Anterior cingulate cortex (tissue), 58 donors: ENCODE measurements at regions not wholly inside any gene's neighbourhood (a gene's known extent, or its start where the extent isn't known, plus 50 kb on each side); places are given as distances from the start of the nearest gene placed in this dataset.
A peak's percentile ranks its signal among the peaks of the same experiment; 100 is the strongest.
"Not testable (repeated sequence)": the region's sequence is repeated elsewhere in the genome, so short reads cannot be mapped to it uniquely, and the experiment has no call there.

ENCODE experiments used
- DNase-seq, 58 donors: peaks; one replicate each; lab custom pipeline; 2025; lab: John Stamatoyannopoulos, UW

DNA sequence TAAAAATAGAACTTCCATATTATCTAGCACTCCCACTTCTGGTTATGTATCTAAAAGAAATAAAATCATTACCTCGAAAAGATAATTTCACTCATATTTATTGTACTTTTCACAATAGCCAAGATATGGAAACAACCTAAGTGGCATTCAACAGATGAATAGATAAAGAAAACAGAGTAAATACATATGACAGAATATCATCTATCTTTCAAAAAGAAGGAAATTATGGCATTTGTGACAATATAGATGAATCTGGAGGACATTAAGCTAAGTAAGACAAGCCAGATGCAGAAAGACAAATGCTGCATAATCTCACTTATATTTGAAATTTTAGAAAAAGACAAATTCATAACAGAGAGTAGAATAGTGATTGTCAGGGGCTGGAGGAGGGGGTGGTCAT is 590.0 kb upstream of the ANO3 start:
- DNase-seq: no peak

DNA sequence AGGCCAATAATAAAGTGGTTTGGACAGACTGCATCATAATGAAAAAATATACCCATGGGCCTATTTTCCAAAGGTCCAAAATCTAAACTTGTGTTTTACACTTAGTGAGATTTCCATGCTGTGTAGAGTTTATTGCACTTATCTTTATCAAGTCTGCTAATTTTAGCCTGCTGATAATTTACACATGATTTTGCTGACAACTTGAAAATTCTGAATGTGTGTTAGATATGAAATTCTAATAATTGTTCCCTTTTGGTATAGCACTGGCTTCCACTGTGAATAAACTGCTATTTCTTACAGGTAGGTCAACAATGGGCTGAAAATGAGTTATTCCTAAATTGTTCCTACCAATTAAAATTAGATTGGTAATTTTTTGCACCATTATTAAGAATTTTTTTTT is 589.1 kb upstream of the ANO3 start:
- no peak for DNase-seq

DNA sequence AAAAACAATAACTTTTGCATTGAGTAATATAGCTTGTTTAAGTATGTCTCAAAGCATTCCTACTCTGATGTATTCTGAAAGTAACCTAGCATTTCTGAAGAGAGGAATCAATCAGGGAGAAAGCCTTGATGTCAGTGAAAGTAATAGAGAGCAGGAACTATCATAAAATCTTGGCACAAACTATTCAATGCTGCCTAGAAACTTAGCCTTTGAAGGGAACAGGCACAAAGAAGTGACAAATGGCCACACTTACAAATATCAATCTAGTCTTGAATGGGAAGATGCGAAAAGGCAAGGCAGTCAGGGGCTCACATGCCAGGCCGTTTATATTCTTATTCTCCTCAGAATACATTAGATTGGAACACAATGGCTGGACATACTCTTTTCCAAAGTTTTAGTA is 576.5 kb upstream of the ANO3 start:
- DNase-seq: no peak

- DNase-seq: peak in 1 of 58 donors; percentile 3
Measured at GRCh38 chr11:25755918-25756584, 575.9 kb upstream of the ANO3 start.

GRCh38 chr11:25758145-25758661 is 573.7 kb upstream of the ANO3 start:
- no peak for DNase-seq

GRCh38 chr11:25766332-25767015 is 565.5 kb upstream of the ANO3 start:
- no peak for DNase-seq

- no peak for DNase-seq
Measured at GRCh38 chr11:25769287-25769686, 562.6 kb upstream of the ANO3 start.

DNA sequence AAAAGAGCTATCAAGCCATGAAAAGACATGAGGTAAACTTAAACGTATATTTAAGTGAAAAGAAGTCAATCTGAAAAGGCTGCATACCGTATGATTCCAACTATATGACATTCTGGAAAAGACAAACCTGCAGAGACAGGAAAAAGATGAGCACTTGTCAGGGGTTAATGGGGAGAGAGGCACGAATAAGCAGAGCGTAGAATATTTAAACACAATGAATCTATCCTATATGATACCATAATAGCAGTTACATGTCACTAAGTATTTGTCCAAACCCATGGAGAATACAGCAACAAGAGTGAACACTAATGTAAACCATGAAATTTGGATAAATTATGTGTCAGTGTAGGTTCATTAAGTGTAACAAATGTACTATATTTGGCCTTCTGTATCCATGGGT is 560.3 kb upstream of the ANO3 start:
- DNase-seq: no peak

- no peak for DNase-seq
Measured at GRCh38 chr11:25775603-25776002, 556.3 kb upstream of the ANO3 start.

DNA sequence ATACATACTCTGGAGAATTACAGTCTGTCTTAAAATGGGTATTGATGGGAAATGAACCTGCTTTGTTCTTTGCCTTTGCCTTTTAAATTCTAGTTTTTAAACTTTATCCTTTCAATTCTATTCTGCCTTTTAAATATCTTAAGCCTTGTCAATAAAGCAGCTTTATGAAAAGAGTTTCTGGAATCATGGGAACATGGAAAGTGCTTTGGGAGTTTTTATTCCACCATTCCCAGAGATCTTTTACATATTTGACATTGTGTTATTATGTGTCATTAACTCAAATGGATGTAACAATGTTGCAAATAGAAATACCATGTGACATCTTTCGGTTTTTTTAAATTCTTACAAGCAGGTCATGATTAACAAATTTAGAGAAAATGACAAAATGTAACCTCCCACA is 555.7 kb upstream of the ANO3 start:
- no peak for DNase-seq

DNA sequence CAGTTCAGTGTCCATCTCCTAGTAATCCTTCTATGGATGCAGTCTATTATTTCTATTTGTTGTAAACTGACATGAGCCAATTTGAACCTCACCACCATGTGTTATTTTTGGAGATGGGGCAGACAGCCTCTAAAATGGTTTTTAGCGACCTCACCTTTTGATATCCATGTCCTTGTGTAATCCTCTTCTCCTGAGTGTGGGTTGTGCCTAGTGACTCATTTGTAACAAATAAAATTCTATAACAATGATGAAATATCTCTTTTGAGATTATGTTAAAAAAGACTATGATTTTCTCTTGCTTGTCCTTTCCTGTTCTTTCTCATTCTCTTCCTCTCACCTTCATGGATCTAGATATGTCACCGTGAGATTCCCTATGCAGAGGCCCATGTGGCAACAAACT is 554.6 kb upstream of the ANO3 start:
- DNase-seq: no peak

DNA sequence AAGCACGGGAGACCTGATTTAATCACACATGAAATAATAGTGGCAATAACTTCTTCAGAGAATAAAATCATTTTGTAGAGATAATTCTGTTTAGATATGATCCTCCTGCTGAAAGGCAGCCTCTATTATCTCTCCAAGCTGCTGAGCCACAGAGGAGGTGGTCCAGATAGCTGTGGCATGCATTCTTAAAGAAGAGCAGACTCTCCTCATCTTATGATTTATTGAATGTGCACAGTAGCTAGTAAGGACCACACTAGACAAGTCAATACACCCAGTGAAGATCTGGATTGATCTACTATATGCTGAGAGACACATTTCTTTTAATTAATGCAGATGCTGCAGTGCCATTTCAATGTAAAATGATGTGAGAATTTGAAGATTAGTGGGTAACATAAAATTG is 552.9 kb upstream of the ANO3 start:
- no peak for DNase-seq

- DNase-seq: no peak
Measured at GRCh38 chr11:25787416-25787815, 544.5 kb upstream of the ANO3 start.

GRCh38 chr11:25790396-25790795 is 541.5 kb upstream of the ANO3 start:
- no peak for DNase-seq

DNA sequence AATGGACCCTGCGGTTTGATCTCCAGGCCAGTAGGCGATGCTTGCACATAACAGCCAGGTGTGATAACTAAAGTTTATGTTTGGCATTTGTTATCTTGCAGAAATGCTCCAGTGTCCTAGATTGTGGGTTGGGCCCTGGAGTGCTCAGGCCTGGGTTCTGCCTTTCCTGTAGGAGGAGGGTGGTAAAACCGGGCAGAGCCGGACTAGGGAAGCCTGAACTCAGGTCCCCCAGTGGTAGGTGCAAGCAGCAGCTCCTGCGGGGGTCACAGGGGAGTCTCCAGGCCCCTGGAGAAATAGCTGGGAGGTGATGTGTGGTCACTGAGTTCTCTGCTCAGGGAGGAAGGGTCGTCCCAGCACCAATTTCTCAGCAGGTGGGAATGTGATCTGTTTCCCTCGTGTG is 538.3 kb upstream of the ANO3 start:
- DNase-seq: no peak

- DNase-seq: no peak
Measured at GRCh38 chr11:25794804-25795203, 537.1 kb upstream of the ANO3 start.

DNA sequence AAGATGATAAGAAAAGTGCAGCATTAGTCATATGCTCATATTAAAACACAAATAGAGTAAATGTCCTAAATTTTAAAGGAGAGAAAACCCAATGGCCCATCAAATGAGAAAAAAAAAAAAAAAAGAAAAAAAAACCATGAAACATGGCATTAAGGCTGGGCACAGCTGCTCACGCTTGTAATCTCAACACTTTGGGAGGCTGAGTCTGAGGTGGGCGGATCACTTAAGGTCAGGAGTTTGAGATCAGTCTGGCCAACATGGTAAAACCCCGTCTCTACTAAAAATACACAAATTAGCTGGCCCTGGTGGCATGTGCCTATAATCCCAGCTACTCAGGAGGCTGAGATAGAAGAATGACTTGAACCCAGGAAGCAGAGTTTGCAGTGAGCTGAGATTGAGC is 515.5 kb upstream of the ANO3 start:
- DNase-seq: no peak

DNA sequence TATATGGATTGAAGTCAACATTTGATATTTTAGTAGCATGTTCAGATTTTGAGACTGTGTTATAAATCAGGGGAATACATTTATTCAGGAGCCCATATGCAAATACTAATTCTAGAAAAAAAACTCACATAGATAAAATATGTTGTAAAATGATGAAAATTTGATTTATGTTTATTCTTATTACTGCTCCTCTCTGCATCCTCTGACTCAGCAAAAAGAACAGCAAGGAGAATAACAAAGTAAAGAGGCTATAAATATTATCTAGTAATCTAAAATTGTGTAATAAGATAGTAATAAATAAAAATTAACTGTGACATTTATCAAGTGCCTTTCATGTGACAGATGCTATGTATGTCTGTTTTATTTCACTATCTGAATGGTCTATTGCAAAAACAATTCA is 507.2 kb upstream of the ANO3 start:
- DNase-seq: no peak

GRCh38 chr11:25831485-25831884 is 500.4 kb upstream of the ANO3 start:
- DNase-seq: not testable (repeated sequence)

DNA sequence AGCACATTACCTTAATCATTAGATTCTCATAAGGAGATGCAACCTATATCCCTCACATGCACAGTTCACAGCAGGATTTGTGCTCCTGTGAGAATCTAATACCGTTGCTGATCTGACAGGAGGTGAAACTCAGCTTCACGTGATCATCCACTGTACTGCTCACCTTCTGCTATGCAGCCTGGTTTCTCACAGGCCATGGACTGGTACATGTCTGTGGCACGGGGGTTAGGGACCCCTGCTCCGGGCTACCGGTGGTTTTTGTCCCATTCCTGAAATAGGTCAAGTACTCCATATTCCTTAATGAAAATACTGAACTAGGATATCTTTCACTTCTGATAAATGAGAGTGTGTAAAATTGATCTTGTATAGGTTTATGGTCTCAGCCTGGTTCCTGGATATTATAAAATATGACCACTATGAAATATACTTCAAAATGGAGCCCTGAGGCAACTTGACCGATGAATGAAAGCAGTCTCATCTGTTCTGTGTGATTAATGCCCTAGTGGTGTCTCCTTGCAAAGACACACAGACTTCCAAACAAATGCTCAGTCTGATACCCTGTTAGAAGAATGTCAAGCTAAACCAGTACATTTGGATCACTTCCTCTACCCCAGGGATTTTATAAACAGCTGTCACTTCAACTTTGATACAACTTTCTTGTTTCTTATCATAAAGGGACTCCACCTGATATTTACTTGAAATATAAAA is 492.9 kb upstream of the ANO3 start:
- DNase-seq: no peak

DNA sequence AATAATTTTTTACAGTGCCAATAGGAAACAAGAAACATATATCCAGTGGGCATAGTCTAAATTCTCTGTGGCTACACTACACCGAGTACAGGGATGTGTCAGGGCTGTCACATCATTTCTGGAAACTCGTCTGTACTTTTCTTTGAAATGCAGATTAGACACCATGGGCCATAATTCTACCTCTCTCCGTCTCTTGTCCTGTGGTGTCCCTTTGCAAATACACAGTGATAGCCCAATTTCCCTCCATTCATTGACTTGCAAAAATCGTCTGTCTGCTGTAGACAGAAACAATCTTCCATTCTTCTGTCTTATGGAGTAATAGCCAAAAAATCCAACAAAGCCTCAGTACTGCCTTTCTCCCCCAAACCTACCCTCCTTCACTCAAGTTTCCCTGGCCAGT is 487.1 kb upstream of the ANO3 start:
- DNase-seq: no peak

DNA sequence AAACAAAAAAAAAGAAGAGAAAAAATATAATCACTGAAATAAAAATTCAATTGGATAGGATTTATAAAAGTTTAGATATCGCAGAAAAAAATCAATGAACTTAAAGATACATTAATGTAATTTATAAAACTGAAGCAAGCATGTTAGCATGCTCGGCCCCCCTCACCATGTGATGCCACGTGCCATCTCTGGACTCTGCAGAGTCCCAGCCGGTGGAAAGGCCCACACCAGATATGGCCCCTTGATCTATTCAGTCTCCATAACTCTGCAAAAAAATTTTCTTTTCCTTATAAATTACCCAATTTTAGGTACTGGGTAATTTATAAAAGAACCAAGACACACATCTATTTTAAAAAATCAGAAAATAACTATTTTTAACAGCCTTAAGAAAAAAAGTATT is 476.0 kb upstream of the ANO3 start:
- no peak for DNase-seq
